HL-60/S4 treated with phorbol 12-myristate 13-acetate at 8.2 ng/mL for 4 days and 3 days (cell line): ENCODE measurements at regions not wholly inside any gene's neighbourhood (a gene's known extent, or its start where the extent isn't known, plus 50 kb on each side); places are given as distances from the start of the nearest gene placed in this dataset.

Source experiments
- in situ Hi-C: fragments of 300-500 bp; cut with MboI; formaldehyde crosslinking; loops from 2 replicates; pipeline ENCODE4 v1.15.0; 2022; ENCODE audit warnings: low sequenced_read_pairs

DNA sequence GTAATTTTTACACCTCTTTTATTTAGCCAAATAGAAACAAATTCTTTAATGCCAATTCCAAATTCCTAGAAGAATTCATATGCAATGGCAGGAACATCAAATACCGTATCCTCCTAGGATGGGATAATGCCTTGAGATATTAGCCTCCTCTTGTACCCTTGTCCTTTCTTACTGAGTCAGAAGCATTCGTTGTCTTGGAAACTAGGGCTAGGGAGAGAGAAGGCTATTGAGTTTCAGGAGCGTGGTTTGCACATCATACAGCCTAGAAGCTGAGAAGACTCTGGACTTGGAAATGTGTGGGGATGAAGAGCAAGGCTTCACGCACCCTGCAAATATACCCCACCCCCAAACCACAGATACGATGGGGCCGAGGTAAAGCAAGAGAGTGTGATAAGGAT, 300.7 kb downstream of the SP3 start:
- in situ Hi-C loops = no loop called here

DNA sequence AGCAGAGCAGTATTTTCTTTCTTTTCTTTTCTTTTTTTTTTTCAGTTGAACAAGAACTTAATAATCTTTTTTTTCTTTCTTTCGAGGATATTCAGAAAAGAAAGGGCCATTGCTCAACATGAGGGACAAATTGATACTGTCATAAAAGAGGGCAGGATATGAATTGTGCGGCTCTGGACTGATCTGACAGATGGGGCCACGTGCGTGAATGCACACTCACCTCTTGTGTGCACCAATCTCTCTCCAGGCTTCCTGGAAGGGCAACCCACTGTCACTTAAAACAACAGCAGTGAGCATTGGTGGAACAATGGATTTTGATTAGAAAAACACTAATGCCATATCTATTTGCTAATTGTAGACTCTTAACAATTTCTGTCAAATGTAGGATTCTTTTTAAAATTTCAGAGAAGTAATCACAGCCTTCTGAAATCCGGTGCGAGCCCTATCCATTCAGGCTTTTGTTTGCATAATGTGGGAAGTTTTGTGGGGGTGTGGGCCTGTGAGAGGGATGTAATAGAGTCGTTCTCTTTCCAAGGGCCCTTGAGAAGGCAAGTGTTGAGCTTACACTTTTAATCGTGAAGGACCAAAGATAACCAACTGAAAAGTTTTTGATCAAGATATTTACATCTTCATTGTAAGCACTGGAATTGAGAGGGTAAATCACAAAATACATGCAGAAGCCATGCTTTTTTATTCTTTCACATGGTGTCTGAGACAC, 298.8 kb downstream of the SP3 start:
- in situ Hi-C loops = no loop called here

DNA sequence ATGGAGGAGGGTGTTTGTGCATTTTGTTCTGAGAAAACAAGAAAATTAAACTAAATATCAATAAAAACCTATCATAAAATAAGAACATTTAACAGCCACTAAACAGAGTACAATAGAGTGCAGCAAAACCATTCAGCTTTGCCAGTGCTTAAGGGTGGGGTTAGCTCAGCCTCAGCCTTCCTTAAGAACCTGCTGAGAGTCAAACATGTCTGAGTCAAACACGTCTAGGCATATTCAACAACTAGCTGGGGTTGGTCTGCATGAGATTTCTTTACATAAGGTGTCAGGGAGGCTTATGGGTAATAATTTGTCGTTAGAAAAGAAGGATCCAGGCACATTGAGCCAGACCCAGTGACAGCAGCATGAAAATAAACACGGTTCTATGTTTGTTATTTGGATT, 298.2 kb downstream of the SP3 start:
- in situ Hi-C loops = no loop called here

DNA sequence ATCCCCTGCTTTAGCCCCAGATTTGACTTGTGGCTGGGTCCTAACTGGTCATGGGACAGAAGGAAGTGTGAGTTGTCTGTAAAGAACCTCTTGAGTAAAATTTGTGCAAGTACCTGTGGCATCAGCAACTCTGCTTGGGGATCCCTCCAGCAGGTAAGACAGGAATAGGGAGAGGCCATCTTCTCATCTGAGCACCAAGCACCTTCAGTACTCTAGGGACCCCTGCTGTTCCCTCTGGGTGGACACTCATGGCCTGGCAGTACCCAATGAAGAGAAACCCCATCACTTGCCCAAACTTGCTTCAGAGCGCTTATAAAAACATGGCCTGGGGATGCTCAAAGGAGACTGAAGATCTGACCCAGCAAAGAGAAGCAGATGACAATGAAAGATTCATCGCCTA, 297.8 kb downstream of the SP3 start:
- in situ Hi-C loops = no loop called here

DNA sequence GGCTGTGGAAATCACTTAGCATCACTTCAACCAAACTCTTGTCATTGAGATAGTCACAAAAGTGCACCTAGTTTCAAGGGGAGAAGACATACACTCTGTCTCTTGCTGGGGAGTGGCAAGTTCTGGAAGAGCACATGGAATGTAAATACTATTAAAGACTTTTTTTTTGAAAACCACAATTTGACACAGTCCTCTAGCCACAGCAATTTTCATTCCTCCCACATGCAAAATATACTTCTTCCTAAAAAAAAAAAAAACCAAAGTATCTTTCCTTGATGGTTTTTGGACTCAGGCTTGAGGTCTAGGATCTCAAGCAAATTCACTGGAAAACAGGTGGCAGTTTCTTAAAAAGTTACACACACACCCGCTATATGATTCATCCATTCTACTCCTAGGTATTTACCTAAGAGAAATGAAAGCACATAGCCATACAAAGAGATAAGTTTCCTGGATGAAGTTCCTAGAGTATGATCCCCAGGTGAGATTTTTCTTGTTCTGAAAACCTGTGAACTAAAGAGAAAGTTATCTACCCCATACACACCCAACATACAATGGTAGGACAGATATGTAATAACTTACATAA, 295.8 kb downstream of the SP3 start:
- in situ Hi-C loops = no loop called here

DNA sequence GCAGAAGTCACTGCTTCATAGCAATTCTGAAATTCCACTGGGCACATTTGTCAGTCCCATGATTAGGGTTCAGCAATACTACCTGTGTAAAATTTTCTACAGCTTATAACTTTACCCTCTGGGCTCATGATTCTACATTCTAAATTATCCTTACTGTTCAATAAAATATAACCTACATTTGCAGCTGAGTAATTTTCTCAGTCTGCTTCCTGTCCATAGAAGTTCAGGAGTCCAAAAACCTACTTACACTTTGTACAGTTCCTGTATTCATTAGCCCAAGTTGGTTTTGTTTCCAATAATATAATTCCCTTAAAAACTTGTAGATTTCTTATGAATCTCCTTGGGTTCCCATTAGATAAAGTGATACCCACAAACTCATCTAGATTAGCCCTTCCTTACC, 295.3 kb downstream of the SP3 start:
- in situ Hi-C loops = no loop called here

DNA sequence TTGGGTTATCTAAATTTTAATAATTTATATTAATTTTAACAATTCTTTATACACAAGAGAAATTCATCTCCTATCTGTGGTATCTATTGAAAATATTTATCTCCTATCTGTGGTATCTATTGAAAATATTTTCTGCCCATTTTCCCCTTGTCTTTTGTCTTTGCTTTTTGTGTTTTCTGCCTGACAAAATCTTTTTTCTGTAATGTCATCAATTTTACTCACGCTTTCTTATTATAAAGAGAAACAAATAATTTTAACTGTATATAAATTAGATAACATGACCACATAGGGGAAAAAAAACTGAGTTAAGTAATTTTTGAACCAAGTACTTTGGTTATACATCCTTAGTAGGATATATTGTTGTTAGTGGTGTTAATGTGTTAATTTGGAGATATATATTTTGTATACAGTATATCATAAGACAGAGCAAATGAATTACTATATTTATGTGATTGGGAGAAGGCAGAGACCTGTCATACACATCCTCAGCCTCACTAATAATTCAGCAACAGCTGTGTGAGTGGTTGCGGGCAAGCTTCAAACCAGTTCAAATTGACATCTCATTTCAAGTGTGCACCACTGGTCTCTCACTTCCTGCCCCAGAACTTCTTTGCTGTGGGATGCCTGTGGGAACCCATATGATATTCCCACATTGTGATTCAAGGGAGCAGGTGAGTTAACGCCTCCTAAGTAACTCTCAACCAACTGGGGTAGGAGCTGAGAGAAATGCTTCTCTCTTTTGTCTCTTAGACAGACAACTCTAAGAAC, 292.4 kb downstream of the SP3 start:
- in situ Hi-C loops = no loop called here

DNA sequence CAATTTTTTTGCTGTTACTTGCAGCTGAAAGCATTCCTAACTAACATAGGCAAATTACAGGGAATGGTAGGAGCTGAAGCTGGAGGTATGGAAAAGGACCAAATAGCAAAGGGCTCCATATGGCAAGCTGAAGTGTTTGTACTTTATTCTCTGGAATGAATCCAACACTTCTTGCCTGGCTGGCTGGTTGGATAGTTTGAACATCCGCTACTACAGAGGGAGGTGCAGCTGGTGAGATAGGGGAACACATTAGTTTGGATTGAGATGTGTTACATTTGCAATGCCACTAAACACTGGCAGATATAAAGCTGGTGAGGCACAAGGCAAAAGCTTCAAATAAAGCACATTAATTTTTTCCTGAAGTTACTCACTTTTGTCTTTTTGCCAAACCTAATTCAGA, 291.5 kb downstream of the SP3 start:
- in situ Hi-C loops = no loop called here

DNA sequence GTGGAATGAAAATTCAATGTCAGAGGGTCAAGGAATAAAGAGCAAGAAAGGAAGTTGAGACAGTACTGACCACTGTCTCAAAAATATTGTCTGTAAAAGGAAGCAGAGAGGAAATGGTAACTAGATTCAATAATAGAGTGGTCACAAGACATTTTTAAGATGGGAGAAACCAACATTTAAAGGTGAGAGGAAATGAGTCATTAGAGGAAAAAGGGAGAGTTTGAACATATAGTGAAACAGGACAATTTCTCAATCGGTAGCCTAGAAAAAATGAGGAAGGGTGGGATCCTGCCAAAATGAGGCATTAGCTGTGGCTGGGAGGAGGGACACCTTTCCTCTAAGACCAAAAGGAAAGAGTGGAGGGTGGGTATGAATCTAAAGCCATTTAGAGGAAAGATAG, 288.5 kb downstream of the SP3 start:
- in situ Hi-C loops = no loop called here

DNA sequence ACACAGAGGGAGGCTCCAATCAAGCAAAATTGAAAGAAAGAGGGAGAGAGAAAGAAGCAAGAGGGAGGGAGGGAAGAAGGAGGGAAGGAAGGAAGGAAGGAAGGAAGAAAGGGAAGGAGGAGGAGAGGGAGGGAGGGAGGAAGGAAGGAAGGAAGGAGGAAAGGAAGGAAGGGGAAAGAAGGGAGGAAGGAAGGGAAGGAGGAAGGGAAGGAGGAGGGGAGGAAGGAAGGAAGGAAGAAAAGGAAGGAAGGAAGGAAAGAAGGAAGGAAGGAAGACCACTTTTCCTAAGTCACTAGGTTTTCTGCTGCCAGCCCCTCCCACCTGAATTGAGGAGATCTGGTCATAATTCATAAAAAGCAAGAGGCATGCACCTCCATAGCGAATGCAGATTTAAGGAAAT, 287.0 kb downstream of the SP3 start:
- in situ Hi-C loops = no loop called here

DNA sequence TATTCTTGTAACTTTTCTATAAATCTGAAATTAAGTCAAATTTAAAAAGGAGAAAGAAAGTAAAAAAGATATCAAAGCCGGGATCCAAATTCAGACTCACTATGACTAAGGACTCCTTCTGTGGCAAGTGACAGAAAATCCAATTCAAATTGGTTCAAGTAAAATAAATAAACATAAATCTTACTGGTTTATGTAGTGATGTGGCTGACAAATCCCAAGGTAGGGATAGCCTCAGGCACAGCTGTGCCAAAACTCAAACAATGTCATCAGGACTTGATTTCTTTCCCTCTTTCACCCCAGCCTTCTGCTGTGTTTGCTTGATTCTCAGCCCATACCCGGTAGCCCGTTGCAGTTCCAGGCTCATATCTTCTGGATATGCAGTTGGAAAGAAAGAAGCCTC, 284.6 kb downstream of the SP3 start:
- in situ Hi-C loops = no loop called here

DNA sequence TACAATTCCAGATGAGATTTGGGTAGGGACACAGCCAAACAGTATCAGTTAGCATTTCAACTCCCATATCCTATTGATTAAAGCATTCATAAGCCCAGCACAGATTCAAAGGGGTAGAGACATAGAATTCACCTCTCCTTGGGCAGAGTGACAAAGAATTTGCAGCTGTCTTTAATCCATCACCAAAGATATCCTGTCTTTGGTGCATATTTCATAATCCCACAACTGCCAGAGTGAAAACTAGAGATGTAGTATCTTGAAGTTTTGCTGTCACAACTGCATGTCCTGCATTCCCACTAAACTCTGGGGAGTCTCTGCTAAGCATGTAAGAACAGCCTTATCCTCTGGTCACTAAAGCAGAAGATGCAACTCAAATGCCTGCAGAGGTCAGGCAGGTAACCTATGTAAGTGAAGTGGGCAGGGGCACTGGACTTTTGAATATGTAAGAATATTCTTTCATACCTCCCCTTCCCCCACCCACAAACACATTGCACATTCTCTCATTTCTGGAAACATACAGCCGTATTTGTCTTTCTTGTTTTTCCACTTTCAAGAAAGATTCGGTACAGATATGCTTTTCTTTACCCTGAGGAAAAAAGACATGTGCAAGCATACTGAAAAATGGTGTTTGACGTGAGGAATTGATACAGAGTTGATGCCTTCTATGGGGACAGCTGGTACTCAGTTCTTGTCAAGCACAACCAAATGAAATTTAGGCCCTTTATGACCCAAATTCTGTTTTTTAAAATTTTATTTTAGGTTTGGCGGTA, 283.1 kb downstream of the SP3 start:
- in situ Hi-C loops = no loop called here

DNA sequence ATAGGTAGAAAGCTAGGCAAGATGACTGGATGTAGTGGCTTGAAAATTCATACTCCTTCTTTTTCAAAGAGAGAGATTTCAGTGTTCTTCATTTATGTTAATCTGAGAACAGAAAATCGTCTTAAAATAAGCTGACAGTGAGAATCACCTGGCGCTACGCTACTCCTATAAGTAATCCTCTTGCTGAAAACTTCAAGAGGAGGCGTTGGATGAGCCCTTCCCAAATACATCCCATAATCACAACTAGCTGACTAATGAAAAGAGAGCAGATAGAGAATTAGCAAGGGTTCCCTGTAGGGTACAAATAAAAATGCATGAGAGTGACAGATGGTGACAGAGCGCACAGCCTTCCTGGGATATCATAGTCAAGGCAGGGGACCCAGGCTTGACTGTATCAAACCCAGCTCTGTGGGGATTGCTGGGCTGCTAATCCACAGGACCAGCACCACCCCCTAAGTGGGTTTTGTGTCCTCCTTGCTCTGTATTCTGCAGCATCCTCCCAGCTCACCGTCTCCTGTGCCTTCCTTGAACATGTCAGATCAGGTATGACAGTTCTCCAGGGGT, 280.2 kb downstream of the SP3 start:
- in situ Hi-C loops = no loop called here

DNA sequence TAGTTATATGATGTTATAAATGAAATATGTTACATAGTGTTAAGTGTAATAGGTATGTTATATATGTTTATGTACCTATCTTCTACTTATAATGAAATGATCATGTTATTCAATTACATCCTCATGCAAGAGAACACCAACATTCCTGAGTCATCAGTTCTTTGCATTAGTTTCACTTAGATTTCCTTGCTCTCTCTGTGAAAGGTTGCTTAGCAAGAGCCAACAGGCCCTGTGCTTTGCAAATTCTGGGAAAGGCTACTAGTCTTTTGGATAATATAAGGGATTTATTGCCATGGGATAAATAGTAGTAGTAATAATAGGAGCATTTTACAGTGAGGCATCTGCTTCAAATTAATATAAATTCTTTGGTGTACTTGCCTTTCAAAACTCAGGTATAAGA, 274.8 kb downstream of the SP3 start:
- in situ Hi-C loops = no loop called here

DNA sequence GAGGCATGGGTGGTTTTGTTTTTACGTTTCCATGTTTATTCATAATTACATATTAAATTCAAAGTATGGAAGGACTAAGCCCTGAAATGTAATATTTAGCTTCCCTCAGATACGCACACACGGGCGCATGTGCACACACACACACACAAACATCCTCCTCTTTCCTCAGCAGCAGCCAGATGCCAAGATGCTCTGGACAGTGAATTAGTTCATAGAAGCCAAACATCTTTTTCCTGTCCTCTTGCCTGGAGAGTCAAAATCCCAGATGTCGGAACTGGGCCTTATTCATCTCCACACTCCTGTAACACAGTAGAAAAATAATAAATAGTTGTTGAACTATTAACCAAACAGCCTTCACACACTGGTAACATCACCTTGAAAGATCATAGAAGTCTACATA, 273.1 kb downstream of the SP3 start:
- in situ Hi-C loops = no loop called here

DNA sequence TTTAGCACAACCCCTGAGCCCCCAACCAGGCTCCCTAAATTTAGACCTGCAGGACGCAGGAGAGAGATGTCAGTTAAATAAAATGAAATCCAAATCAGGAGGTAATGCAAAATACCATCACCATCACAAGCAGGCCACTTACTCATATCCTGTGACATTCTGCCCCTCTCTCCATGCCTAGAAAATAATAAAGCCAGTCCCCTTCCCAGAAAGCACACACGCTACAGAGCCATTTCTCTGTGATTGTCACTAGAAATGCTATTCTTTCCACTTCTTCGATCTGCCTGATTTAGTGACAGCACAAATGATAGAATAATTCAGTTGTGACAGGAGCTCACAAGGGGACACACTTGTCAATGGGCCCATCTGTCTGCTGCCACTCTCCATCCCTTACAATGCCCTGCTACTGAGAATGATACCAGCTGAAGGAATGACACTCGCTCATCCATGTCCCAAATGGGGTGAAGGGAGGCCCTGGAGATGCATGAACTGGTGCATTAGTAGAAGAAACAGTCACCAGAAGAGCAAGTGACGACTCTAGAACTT, 272.1 kb downstream of the SP3 start:
- in situ Hi-C loops = no loop called here

DNA sequence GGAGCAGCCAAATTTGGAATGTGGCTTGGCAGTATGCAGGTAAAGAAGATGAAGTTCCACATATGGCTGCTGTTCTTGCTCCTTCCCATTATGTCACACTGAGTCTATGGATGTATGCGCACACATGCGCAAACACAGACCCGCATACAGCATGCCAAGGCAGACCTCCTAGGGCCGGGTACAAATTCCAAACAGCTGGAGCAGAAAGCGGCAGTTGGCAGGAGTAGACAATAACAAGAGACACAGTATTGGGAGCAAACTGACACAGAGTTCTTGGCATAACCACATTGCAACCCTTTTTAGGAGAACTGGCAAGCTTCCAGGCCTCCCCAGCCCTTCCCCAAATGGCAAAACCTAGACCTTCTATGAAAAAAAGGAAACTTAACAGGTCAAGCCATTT, 268.9 kb downstream of the SP3 start:
- in situ Hi-C loops = no loop called here

DNA sequence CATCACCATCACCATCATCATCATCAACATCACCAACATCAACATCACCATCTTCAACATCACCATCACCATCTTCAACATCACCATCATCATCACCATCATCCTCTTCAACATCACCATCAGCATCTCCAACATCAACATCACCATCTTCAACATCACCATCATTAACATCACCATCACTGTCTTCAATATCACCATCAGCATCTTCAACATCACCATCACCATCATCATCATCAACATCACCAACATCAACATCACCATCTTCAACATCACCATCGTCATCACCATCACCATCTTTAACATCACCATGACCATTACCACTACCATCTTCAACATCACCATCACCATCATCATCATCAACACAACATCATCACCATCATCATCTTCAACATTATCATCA, 267.2 kb downstream of the SP3 start:
- in situ Hi-C loops = no loop called here

DNA sequence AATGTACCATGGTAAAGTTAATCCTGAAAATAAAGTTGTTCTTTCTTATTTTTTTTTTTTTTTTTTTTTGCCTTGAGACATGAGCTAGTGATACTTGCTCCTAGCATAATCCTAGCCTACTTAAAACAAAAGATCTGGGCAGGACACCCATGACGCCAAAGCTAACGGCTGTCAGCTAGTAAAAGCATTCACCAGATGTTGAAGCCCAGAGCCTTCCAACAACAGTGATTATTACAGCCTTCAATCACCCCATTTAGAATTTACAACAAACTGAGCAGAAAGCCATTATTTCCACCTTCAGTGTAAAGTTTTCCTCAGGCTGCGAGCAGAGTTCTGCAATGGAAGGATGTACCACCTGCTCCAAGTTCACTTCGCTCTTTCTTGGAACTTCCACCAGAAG, 259.5 kb downstream of the SP3 start:
- in situ Hi-C loops = no loop called here

DNA sequence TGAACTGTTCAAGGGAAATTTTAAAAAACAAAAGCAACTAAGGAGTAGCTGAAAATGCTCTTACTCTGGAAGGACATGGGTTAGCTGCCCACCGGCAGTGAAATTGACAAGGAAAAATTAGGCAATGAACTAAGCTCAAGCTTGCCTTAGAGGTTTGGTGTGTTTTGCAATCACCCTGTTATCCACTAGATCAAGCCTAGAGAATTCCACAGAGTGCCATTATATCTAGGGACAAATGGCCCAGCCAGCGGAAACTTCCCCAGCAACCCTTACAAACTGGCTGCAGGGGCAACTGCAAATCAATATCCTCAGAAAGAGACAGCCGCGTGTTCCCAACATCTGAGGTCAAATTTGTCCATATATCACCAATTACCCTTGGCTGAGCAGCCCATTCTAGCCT, 258.2 kb downstream of the SP3 start:
- in situ Hi-C loops = no loop called here

DNA sequence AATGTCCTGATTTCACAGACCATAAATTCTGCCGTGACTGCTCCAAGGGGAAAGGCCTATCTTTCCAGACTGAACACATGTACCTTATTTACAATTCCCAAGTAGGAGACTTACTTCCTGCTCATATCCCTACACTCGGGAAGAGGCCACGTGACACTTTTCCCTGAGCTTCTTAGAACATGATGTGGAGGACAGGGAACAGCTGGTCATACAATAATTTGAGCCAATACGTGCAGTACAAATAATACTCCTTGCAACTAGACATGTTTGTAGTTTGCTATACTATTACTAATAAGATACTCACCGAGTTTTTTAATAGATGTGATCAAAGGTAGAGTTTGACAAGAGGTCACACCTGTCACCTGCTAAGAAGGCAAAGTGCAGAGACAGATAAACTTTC, 256.4 kb downstream of the SP3 start:
- in situ Hi-C loops = no loop called here
